ENCODE measurements at regions not wholly inside any gene's neighbourhood (a gene's known extent, or its start where the extent isn't known, plus 50 kb on each side); places are given as distances from the start of the nearest gene placed in this dataset.
A peak's percentile ranks its signal among the peaks of the same experiment; 100 is the strongest.

DNA sequence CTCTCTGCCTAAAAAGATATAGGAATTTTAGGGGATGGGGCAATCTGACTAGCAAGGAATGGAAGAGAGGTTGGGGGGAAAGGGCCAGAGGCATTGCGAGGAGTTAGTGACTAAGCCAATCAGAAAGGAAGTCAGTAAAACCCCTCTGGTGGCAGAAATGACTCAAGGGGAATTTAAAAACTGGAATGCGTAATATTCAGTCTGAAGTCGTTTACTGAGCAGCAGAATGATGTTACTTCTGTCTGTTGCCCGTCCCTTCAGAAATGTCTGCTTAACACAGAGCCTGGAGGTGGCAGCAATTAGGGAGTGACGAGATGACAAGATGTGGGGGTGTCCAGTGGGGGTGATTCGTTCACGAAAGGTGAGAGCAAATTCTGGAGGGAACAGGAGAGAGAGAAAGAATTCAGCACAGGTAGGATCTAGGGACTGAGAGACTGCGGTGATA lies 107.7 kb upstream of the CLMP start:
- DNase-seq: no peak

DNA sequence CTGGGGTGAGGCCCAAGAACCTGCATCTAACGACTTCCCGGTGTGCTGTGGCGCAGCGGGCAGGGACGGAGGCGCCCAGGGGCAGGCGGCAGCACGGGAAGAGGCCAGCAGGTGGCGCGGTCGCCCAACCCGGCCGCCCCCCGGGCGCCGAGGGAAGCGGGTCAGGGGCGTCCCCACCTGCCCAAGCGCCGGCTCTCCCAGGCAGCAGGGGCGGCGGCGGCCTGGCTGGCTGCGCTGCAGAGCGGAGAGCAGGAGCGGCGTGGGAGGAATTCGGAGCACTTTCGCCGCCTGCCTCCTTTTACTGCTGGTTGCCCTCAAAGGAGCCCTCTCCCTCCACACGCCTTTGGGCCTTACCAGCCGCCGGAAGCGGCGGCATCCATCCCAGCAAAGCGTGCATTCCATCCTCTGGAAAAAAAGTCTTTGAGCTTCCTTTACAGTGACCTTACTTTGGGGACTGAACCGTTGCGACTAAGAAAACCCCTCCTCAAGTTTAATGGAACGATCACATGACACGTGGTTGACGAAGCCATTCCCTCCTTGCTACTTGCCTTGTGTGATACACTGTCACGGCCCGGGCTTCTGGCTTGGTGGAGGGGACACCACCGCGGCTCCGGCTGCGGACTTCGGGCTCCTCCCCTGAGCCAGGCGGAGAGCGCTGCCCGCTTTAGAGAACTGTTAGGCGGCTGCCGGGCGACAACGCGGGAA lies 106.8 kb upstream of the CLMP start:
- DNase-seq: peak; percentile 42

DNA sequence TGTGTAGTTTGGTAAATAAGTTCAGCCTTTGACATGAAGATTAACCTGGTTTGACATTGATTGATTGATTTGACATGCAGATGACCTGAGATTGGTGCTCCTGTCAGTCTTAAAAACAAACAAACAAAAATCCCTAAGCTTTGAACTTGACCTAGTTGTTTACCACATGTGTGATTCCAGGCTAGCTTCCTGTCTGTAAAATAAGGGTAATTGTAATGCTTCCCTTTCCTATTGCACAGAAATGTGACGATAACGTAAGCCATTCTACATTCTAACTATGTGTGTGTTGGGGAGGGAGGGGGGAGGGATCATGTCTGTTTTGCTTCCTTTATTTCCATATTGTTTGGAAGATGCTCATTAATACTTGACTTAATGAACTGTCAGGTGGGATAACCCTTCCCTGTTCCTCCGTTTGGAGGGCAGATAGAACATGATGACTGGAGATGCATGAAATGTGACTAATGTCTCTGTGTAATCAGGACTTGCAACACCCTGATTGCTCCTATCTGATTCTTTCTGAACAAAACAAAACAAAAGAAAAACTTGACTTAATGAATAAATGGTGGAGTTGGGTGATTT lies 106.1 kb upstream of the CLMP start:
- no peak for DNase-seq

DNA sequence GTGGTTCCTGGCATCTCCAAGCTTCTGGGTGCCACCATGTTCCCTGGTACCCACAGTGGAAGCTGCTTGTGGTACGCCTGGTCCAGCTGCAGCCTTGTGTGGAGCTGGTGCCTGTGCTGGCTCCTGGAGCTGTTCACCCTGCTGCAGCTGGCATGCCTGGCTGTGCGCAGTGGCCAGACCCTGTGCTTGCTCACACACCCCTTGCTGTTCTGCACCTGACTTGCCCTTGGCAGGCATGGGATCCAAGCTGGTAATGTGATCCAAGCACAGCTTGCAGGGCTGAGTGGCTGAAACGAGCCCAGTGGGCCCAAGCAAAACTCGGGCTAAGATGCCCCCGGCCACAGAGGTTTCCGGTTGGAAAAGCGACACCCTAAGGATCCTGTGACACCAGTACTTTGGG lies 104.7 kb upstream of the CLMP start:
- DNase-seq: no peak

DNA sequence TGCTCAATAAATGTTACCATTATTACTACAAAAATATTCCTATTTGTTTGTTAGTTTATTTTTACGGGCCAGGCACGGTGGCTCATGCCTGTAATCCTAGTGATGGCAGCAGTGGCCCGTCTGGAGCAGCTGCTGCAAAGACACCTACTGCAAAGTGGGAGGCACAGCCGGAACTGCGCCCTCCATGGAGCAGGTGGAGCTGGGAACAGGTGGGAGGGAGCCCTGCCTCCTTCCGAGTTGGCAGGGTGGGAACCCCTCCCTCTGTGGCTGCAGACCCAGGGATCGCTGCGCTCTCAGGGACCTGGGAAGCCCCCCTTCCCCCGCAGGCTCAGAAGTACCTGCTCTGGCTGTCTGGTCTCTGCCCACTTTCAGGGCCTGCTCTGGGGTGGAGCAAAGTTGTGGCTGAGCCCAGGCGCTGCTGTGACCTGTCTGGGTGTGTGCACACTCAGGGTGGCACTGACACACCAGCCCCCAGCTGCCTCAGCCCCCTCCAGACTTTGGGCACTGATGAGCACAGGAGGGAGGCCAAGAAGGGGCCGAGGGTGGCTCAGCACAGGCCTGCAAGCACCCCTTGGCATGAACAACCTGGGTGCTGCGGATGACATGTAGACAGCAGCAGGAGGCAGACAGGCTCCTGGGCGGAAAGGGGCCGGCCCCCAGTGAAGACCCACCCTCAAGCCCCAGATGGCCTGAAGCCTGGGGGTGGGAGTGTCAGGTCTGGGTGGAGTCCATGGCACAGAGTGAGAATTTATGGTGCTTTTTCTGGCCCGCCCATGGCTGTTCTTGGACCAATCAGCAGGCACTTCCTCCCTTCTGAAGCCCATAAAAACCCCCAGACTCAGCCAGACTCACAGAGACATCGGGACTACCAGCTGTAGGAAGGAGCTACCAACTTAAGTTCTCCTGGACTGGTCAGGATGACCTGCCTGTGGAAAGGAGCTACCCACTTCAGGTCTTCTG lies 103.7 kb upstream of the CLMP start:
- no peak for DNase-seq

DNA sequence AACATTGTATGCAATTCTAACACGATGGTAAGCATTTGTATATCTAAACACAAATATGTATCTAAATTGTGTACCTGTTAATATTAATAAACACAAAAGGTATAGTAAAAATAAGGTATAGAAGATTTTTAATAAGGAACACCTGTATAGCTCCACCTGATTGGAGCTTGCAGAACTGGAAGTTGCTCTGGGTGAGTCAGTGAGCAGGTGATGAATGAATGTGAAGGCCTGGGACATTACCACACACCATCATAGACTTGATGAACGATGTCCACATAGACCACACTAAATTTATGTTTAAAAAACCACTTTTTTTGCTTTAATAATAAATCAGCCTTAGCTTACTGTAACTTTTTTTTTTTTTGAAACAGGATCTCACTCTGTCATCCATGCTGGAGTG lies 97.6 kb upstream of the CLMP start:
- DNase-seq: no peak

DNA sequence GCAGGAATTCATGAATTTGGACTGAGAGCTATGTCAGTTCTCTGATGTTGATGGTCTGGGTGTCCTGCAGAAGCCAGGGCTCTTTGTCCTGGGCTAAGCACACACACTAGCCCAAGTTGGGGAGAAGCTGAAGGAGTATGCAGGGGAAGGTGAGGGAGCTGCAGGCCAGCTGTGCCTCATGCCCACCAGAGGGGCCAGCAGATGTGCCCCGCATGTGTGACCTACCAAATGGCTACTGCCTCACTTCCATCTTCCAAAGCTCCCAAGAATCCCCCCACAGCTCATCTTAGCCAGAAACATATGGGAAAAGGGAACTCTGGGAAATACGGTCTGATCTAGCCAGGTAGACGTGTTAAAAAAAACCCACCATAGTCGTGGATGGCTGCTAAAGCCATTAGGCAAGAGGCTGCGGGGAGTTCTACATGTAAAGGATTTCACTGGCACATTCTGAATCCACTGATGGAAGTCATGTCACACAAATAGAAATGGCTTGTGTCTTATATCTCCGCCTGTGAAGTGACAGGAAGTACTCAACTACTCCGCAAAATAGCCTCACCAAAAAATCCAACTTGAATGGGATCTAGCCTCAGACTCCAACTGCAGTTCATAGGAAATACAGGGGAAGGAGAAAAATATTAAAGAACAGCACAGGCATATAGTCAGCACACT lies 96.3 kb upstream of the CLMP start:
- no peak for DNase-seq

DNA sequence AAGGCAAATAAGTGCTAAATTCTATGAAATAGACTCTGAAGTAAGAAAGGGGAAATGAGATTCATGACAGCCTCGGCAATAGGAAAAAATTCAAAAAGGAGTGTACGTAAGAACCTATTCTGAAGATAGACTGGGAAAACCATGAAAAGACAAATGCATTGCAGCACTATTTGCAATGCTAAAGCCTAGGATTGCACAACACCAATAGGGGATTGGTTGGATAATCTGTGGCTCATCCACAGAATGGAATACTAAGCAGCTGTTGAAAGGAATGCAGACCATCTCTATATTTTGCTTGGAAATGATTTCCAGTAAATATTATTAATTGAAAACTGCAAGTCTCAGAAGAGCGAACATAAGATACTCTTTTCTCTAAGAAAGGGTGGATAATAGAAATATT lies 91.7 kb upstream of the CLMP start:
- DNase-seq: no peak

DNA sequence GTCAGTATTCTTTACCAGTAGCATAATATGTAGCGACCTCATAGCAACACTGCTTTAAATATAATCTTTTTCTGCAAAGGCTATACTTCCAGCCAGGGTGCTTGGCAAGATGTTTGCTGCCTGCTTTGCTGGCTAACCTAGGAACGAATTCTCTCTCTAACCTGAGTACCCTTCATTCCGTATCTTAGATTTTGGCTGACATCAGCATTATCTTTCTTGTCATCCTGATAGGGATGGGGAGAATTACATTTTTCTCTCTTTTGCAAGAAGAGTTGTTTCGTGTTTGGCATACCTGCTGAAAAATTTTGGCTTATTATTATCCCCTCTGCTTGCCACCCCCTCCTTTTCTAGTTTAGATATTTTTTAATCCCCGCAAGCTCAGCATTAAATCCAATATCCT lies 91.2 kb upstream of the CLMP start:
- DNase-seq: no peak

DNA sequence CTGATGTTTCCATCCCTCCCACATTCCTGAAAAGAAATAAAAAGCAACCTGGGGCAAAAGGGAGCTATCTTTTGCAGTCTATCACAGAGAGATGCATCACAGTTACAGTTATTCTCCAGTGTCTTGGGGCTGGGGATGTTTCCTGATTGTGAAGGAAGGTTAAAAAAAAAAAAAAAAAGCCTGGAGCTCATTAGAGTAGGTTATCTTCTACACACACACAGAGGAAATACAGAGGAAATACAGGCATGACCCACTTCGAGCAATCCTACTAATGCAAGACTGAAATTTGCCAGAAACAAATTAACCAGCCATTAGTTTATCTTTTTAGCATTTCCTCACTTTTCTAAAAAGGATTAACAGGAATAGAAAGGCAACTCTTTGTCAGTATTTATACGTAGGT lies 89.4 kb upstream of the CLMP start:
- DNase-seq: no peak

DNA sequence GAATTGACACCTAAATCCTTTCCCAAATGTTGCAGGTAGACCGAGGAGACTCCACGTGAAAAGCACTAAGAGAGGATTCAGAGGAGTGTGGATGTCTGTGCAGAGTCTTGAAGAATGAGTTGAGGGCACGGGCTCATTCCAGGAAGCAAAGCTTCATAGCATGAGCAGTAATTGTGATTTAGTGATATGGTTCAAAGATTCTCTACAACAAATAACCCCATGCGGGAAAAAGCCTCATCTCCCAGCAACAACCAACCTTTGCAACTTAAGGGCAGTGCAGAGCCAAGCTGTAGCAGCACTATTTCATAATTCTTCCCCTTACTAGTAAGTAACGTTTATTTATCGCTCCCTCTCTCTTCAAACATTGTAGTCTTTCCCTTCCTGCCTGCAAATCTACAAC lies 87.5 kb upstream of the CLMP start:
- DNase-seq: no peak

DNA sequence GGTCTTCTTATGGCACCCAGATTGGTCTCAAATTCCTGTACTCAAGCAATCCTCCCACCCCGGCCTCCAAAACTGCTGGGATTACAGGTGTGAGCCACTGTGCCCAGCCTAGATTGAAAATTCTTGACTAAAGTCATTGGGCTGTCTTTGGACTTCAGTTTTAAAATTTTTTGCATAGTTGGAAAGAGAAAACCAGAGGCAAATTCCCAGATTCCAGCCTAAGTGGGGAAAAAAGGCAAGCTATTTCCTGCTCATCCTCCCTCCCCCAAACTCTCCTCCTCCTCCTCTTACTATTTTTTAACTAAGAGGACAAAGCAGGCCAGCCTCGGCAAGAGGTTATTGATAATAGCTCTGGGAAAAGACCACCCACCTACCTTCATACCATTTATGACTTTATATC lies 78.6 kb upstream of the CLMP start:
- no peak for DNase-seq

DNA sequence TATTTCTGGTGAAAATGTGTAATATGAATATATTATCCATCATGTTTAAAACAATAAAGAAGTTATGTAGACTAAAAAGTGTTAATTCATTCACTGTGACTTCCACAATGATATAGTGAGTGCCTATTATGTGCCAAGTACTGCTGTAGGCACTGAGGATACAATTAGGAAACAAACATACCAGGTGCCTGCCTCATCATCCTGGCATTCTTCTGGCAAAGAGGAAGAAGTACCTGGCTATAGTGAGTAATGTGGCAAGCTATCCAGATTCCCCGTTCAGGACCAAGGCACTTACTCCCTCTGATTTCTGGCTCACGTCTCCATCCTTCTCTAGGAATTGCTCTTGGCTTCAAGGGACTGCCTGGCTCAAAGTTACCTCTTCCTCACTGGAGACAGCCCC lies 77.5 kb upstream of the CLMP start:
- DNase-seq: no peak

DNA sequence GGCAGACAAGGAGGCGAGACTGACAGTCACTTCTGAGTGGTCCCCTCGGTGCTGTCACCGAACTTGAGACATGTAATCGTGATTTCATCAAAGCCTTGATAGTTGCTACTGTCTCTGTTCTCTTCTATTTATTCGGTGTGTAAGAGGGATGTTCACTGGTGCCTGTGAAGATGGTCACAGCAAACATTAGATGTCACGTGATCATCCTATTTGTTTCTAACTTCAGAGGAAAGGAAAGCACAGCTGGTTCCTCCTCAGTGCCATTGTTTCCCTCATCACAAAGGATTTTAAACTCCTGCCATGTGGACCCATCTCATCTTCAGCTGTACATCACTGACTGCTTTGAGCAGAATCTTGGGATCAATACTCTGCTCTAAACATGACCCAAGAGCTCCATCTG lies 73.1 kb upstream of the CLMP start:
- DNase-seq: no peak

DNA sequence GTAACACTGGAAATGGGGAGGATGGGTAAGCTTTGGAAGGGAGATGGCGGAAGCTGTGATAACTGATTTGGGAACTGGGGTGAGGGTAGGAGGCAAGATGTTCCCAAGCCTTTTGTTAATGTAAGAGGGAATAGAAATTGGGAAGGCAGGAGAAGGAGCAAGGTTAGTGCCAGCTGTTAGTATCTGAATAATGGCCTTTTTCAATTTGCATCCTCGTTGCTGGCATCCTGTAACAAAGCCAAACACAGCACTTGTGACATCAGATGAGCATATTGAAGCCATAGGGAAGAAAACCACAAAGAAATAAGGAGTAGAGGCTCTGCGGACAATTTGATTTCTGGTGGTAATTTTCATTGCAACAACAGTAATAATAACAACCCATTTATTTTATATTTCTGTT lies 70.9 kb upstream of the CLMP start:
- no peak for DNase-seq

DNA sequence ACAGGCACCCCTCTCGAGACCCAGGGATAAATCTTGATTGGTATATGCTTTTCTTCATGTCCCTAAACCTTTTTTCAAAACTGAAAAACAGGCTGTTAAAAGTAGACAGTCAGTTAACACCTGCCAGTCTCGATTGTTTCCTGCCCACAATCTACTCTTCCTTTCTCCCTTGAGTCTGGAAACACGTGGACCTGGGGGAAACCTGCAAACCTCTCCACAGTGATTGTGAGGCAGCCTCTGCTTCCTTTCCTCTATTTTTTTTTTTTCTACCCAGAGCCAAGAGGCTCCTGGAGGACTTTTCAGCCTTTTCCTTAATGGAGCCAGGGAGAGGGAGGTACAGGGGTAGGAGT lies 69.4 kb upstream of the CLMP start:
- DNase-seq: no peak

DNA sequence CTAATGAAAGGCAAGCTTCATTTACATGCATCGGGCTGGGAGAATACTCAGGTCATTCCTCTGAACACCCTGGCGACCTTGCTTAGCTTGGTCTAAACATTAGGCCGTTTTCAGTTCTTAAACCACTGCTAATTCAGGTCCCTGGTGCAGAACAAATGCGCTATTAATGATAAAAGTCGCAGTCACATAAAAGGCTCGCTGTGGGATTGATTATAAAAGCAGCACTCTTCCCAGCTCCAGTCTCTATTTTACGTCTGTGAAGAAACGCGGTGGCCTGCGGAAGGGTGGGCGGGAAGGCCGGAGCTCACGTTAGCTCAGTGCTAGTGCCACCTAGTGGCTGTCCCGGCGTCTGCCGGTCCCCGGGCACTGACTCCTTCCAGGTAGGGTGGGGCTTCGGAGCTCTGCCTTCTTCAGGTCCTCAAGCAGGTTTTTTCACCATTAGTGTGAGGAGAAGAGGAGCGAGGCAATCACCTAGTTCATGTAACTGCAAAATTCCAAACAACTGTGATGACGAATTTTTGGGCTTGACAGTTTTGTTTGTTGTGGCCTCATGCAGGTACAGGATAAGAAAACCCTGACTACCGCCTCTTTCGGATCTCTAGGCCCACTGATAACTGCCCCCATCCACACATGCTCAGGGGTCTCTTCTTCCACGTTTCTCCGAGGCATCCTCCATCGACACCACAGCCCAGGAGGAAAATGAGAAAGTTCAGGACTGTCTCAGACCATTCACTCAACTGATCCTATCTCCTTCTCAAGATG lies 66.5 kb upstream of the CLMP start:
- DNase-seq: peak; percentile 46

DNA sequence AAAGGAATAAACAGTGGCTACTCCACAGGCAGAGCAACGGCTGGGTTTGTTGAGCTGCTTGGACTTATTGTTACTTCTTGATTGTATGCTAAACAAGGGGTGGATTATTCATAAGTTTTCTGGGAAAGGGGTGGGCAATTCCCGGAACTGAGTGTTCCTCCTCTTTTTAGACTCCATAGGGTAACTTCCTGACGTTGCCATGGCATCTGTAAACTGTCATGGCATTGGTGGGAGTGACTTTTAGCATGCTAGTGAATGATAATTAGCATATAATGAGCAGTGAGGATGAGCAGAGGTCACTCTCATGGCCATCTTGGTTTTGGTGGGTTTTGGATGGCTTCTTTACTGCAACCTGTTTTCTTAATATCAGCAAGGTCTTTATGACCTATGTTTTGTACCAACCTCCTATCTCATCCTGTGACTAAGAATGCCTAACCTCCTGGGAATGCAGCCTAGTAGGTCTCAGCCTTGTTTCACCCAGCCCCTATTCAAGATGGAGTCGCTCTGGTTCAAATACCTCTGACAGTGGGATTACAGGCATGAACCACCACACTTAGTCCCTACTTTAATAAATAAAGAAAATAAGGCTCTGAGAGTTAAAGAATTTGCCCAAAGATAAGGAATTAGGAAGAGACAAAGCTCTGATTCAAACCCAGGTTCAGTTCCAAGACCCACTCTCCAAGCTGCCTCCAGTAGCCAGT lies 65.6 kb upstream of the CLMP start:
- no peak for DNase-seq

DNA sequence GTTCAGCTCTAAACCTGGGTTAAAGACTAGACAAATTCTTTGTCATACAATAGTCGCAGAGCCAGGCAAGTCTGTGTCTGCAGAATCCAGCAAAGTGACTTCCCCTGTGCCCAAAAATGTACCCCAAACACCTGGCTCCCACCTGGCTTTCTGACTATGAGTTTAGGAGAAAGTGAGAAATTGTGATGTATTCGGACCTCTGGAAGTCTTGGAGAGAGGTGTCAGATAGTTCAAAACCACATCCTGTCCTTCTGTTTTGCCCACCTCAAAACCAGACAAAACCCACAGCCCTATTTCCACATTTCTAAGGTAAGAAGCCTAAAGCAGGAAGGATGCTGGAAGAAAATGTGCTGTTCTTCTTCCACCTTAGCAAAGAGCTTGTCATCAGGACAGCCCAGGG lies 63.8 kb upstream of the CLMP start:
- DNase-seq: no peak

DNA sequence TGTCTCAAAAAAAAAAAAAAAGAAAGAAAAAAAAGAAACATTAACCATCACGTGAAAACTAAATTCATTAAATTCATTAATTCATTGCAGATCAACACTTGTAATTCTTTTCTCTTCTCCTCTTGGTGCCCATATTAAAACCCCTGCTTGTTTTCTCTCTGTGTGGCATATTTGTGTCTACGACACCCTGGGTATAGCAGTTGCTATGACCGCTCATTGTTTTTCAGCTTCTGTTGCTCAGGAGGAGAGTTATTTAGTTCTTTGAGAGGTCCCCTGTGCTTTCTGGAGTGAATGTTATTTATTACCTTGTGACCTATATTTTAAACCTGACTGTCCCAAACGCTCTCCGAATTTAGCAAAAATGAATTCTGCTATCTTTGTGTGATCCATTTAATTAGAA lies 62.3 kb upstream of the CLMP start:
- no peak for DNase-seq

DNA sequence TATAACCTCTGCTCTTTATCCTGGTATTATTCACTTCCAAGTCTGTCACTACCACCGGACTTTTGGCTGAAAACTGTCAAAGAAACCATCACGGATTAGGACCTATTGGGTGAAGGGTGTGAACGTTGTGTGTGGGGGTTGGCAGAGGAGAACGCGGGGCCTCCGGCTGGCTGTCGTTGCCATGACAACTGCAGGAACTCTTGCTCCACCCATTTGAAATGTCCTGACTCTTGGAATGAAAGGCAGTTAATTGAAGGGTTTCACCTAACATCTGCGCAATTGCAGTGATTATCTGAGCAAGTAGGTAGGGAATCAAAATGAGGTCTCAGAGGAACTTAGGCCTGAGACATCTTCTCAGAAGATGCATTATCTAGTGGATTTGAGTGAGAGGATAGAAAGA lies 60.9 kb upstream of the CLMP start:
- no peak for DNase-seq

DNA sequence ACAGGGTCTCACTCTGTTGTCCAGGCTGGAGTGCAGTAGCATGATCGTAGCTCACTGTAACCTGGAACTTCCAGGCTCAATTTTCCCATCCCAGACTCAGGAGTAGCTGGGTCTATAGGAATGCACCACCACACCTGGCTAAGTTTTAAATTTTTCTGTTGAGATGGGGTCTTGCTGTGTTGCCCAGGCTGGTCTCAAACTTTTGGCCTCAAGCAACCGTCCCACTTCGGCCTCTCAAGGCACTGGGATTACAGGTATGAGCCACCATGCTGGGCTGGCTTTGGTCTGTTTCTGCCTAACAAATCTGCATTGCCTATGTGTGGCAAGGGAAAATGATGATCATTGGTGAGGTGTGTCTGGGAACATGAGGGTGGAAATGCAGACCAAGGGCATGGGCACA lies 59.3 kb upstream of the CLMP start:
- DNase-seq: no peak
